ENCODE measurements at regions not wholly inside any gene's neighbourhood (a gene's known extent, or its start where the extent isn't known, plus 50 kb on each side); places are given as distances from the start of the nearest gene placed in this dataset.

DNA sequence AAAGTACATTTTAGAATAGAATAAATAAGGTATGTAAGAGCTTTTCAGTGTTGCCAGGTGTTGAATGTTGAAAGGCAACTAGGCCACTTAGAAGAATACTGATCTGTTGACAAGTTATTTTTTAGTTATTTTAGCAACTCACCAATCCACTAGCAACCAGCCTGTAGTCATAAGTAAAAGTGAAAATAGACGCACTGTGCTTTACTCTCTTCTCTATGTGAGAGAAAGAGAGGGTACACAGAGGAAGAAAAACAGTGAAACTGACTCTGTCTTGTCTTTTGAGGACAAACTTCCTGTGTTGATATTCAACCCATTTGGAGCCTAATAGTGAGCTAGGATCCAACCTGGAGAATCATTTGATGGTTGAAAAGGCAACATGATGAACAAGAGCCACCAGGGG is 327.1 kb upstream of the GOLIM4 start:
- TF ChIP-seq, protein P1, sequence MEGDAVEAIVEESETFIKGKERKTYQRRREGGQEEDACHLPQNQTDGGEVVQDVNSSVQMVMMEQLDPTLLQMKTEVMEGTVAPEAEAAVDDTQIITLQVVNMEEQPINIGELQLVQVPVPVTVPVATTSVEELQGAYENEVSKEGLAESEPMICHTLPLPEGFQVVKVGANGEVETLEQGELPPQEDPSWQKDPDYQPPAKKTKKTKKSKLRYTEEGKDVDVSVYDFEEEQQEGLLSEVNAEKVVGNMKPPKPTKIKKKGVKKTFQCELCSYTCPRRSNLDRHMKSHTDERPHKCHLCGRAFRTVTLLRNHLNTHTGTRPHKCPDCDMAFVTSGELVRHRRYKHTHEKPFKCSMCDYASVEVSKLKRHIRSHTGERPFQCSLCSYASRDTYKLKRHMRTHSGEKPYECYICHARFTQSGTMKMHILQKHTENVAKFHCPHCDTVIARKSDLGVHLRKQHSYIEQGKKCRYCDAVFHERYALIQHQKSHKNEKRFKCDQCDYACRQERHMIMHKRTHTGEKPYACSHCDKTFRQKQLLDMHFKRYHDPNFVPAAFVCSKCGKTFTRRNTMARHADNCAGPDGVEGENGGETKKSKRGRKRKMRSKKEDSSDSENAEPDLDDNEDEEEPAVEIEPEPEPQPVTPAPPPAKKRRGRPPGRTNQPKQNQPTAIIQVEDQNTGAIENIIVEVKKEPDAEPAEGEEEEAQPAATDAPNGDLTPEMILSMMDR (IDR thresholded peaks at IDR 0.05; ENCODE audit: control extremely low read depth, extremely low read depth) = no peak
- ATAC-seq (ENCODE audit: insufficient read depth, low FRiP score) = no peak

GRCh38 chr3:168419091-168419490 is 323.4 kb upstream of the GOLIM4 start:
- TF ChIP-seq, protein P1 (IDR thresholded peaks at IDR 0.05; ENCODE audit: control extremely low read depth, extremely low read depth) = no peak
- no peak for ATAC-seq (ENCODE audit: insufficient read depth, low FRiP score)
- H3K27ac ChIP-seq (ENCODE audit: low read depth in 1 of 2, low read length in 1 of 2) = no peak overlapping the region
- H3K4me1 ChIP-seq (ENCODE audit: control insufficient read depth in 5 of 5, insufficient read depth in 5 of 5, low read length in 5 of 5) = peaks cover 0 to 21% (median 8%) of the 10 kb centered on the region in 5 donors
- no peaks in the 10 kb centered on the region for H3K27me3 ChIP-seq (ENCODE audit: control insufficient read depth in 3 of 3, insufficient read depth in 3 of 3, low read length in 2 of 3)
- H3K36me3 ChIP-seq (ENCODE audit: control insufficient read depth in 4 of 4, insufficient read depth in 4 of 4, low read length in 4 of 4) = no peaks in the 10 kb centered on the region
- no peak for DNase-seq
- H3K4me3 ChIP-seq = no peak overlapping the region
- 70 to 79% methylated on average over 2 of the region's 2 CpGs for WGBS, 2 donors
- no peaks in the 10 kb centered on the region for H3K9me3 ChIP-seq (ENCODE audit: control insufficient read depth in 4 of 4, insufficient read depth in 3 of 4, low read length in 3 of 4)
- H3K9ac ChIP-seq (ENCODE audit: insufficient read depth in 1 of 2, low read length in 2 of 2) = no peak overlapping the region

More for the DNA sequence above, 327.1 kb upstream of the GOLIM4 start:
- H3K4me1 ChIP-seq (ENCODE audit: control insufficient read depth in 5 of 5, insufficient read depth in 5 of 5, low read length in 5 of 5) = peaks cover 0 to 22% (median 2%) of the 10 kb centered on the region in 5 donors
- no peak for DNase-seq
- H3K9me3 ChIP-seq (ENCODE audit: control insufficient read depth in 4 of 4, insufficient read depth in 3 of 4, low read length in 3 of 4) = no peaks in the 10 kb centered on the region
- no peaks in the 10 kb centered on the region for H3K36me3 ChIP-seq (ENCODE audit: control insufficient read depth in 4 of 4, insufficient read depth in 4 of 4, low read length in 4 of 4)
- no peak overlapping the region for H3K9ac ChIP-seq (ENCODE audit: insufficient read depth in 1 of 2, low read length in 2 of 2)
- no peaks in the 10 kb centered on the region for H3K27me3 ChIP-seq (ENCODE audit: control insufficient read depth in 3 of 3, insufficient read depth in 3 of 3, low read length in 2 of 3)
- H3K27ac ChIP-seq (ENCODE audit: low read depth in 1 of 2, low read length in 1 of 2) = no peak overlapping the region
- 75 to 86% methylated on average over 1 of the region's 1 CpG for WGBS, 2 donors
- H3K4me3 ChIP-seq = no peak overlapping the region

GRCh38 chr3:168417016-168417415 is 321.3 kb upstream of the GOLIM4 start:
- Histone ChIP-seq H3K27ac (ENCODE audit: low read depth in 1 of 2, low read length in 1 of 2) (no peak overlapping the region), H3K27me3 (ENCODE audit: control insufficient read depth in 3 of 3, insufficient read depth in 3 of 3, low read length in 2 of 3) (no peaks in the 10 kb centered on the region), H3K4me3 (no peak overlapping the region), H3K4me1 (ENCODE audit: control insufficient read depth in 5 of 5, insufficient read depth in 5 of 5, low read length in 5 of 5) (peaks cover 0 to 17% (median 8%) of the 10 kb centered on the region in 5 donors), H3K9me3 (ENCODE audit: control insufficient read depth in 4 of 4, insufficient read depth in 3 of 4, low read length in 3 of 4) (no peaks in the 10 kb centered on the region), H3K36me3 (ENCODE audit: control insufficient read depth in 4 of 4, insufficient read depth in 4 of 4, low read length in 4 of 4) (no peaks in the 10 kb centered on the region), H3K9ac (ENCODE audit: insufficient read depth in 1 of 2, low read length in 2 of 2) (no peak overlapping the region)
- DNase-seq = peak; percentile 70 to 85 (median 73)
- TF ChIP-seq, protein P1 (IDR thresholded peaks at IDR 0.05; ENCODE audit: control extremely low read depth, extremely low read depth) = no peak
- ATAC-seq (ENCODE audit: insufficient read depth, low FRiP score) = no peak
- WGBS, 2 donors = 60 to 88% methylated on average over 1 of the region's 1 CpG

DNA sequence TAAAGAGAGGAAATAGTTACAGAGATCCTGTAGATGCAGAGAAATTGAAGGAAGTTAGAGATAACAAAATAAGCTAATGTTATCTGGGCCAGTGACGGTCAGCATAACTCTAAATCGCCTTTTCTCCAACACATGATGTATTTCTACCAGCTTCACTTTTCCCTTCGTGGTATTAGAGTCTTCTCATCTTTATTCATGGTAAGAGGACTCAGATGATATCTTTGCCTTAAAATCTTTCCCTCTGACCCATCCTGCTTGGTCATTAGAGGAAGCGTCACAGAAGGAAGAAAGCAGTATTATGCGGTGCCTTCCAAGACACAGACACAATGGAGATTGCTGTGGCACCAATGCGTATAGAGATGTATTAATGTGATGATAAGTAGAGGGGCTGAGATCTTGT is 320.7 kb upstream of the GOLIM4 start:
- peaks cover 0 to 17% (median 8%) of the 10 kb centered on the region in 5 donors for H3K4me1 ChIP-seq (ENCODE audit: control insufficient read depth in 5 of 5, insufficient read depth in 5 of 5, low read length in 5 of 5)
- WGBS, 2 donors = 76 to 84% methylated on average over 6 of the region's 6 CpGs
- no peaks in the 10 kb centered on the region for H3K9me3 ChIP-seq (ENCODE audit: control insufficient read depth in 4 of 4, insufficient read depth in 3 of 4, low read length in 3 of 4)
- no peak overlapping the region for H3K4me3 ChIP-seq
- H3K36me3 ChIP-seq (ENCODE audit: control insufficient read depth in 4 of 4, insufficient read depth in 4 of 4, low read length in 4 of 4) = no peaks in the 10 kb centered on the region
- ATAC-seq (ENCODE audit: insufficient read depth, low FRiP score) (no peak), DNase-seq (peak in 1 of 3 donors; percentile 13)
- no peak overlapping the region for H3K27ac ChIP-seq (ENCODE audit: low read depth in 1 of 2, low read length in 1 of 2)
- TF ChIP-seq, protein P1 (IDR thresholded peaks at IDR 0.05; ENCODE audit: control extremely low read depth, extremely low read depth) = no peak
- H3K9ac ChIP-seq (ENCODE audit: insufficient read depth in 1 of 2, low read length in 2 of 2) = no peak overlapping the region
- no peaks in the 10 kb centered on the region for H3K27me3 ChIP-seq (ENCODE audit: control insufficient read depth in 3 of 3, insufficient read depth in 3 of 3, low read length in 2 of 3)
